Transverse colon (tissue), 4 donors: ENCODE measurements at regions not wholly inside any gene's neighbourhood (a gene's known extent, or its start where the extent isn't known, plus 50 kb on each side); places are given as distances from the start of the nearest gene placed in this dataset.

Source experiments
- DNase-seq: peaks from one replicate; pipeline ENCODE4 v3.0.0-alpha.2; 2019
- H3K27ac ChIP-seq, 4 donors: fragments of 200-600 bp; sonication (generic); 2 replicates each; pipeline ENCODE4 v1.5.1; 2016 to 2018; ENCODE audit warnings: inconsistent platforms in 4 of 4
- H3K27me3 ChIP-seq: fragments of 200-600 bp; sonication (generic); 2 replicates; pipeline ENCODE4 v1.5.1; 2017; ENCODE audit warnings: inconsistent platforms
- H3K36me3 ChIP-seq, 4 donors: fragments of 200-600 bp; sonication (generic); 2 replicates each; pipeline ENCODE4 v1.5.1; 2017 to 2019; ENCODE audit warnings: inconsistent platforms in 4 of 4
- H3K4me1 ChIP-seq, 4 donors: fragments of 200-600 bp; sonication (generic); 2 replicates each; pipeline ENCODE4 v1.5.1; 2017 to 2020; ENCODE audit warnings: inconsistent platforms in 4 of 4
- H3K4me3 ChIP-seq, 4 donors: fragments of 200-600 bp; sonication (generic); 1 replicate in 1 of 4; 2 replicates in 3 of 4; pipeline versions ENCODE4 v1.5.1 to v1.6.1; 2017 to 2019; ENCODE audit warnings: inconsistent platforms in 4 of 4
- H3K9me3 ChIP-seq, 2 donors: fragments of 200-600 bp; sonication (generic); 2 replicates each; pipeline ENCODE4 v1.5.1; 2017 to 2019; ENCODE audit warnings: inconsistent platforms in 2 of 2
- EP300 ChIP-seq: sonication (generic); formaldehyde crosslinking; IDR thresholded peaks from one replicate; pipeline ENCODE4 v1.6.1; 2017; ENCODE audit warnings: antibody characterized with exemption, low read depth
- POLR2A ChIP-seq: fragments of 450-650 bp; IDR thresholded peaks from one replicate; pipeline ENCODE4 v1.6.1; 2016; ENCODE audit warnings: antibody characterized with exemption, mild to moderate bottlenecking, moderate library complexity
- POLR2AphosphoS5 ChIP-seq, 3 donors: sonication (generic); formaldehyde crosslinking; IDR thresholded peaks; one replicate each; pipeline ENCODE4 v1.6.1; 2016; ENCODE audit warnings: antibody characterized with exemption in 3 of 3
- WGBS, 2 donors: methylation state at CpG; one replicate each; pipeline ENCODE4 v1.1.5; 2018; ENCODE audit warnings: low coverage in 1 of 2; 5-methylcytosine and 5-hydroxymethylcytosine counted together
- in situ Hi-C, 4 donors: fragments of 200-750 bp; cut with MboI; loops; one replicate each; pipeline versions ENCODE4 v1.15.0 to v1.15.1; 2017; ENCODE audit warnings: low sequenced_read_pairs in 3 of 4, low pct_ligation_motif_present in 1 of 4, low pct_unique_long_range_greater_than_20kb in 1 of 4
- intact Hi-C: fragments of 100-400 bp; cut with DNase I; formaldehyde crosslinking; loops from one replicate; pipeline ENCODE4 v1.15.1; 2023; ENCODE audit warnings: low total_unique reads
- TF ChIP-seq, protein P1 (sequence below), 5 experiments: fragments of 200-600 bp in 3 of 5; fragments of 450-650 bp in 2 of 5; sonication (generic) in 3 of 5; IDR thresholded peaks; 1 replicate in 2 of 5; 2 replicates in 3 of 5; pipeline ENCODE4 v1.5.1; 2016 to 2017; ENCODE audit warnings: antibody characterized with exemption in 5 of 5, inconsistent platforms in 3 of 5, mild to moderate bottlenecking in 2 of 5, moderate library complexity in 1 of 5

DNA sequence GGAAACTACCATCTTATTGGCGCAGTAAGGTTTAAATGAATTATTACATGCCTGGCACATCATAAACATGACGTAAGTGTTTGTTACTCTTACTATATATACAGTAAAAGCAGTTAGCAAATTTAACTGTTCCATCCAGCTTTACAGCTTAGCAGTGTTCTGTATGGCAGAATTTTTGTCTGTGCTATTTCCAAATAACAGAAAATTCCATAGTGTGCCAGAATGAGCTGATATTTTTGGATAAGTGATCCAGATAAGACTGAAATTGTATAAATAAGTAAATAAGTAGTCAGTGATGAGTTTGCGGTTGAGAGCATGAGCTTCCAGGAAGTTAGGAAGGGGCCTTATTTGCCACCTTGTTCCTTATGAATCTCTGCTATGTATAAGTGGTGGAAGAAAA, 236.5 kb upstream of the SLC10A2 start:
- H3K4me1 ChIP-seq: no peaks in the 10 kb centered on the region
- no peak for DNase-seq
- 64 to 67% methylated on average over 3 of the region's 3 CpGs for WGBS, 2 donors
- no peak overlapping the region for H3K27ac ChIP-seq
- intact Hi-C loops: no loop called here
- no peaks in the 10 kb centered on the region for H3K9me3 ChIP-seq
- no peaks in the 10 kb centered on the region for H3K27me3 ChIP-seq
- H3K4me3 ChIP-seq: no peak overlapping the region
- no peaks in the 10 kb centered on the region for H3K36me3 ChIP-seq
- in situ Hi-C loops: no loop called here
- TF ChIP-seq EP300: no peak
- TF ChIP-seq, protein P1, sequence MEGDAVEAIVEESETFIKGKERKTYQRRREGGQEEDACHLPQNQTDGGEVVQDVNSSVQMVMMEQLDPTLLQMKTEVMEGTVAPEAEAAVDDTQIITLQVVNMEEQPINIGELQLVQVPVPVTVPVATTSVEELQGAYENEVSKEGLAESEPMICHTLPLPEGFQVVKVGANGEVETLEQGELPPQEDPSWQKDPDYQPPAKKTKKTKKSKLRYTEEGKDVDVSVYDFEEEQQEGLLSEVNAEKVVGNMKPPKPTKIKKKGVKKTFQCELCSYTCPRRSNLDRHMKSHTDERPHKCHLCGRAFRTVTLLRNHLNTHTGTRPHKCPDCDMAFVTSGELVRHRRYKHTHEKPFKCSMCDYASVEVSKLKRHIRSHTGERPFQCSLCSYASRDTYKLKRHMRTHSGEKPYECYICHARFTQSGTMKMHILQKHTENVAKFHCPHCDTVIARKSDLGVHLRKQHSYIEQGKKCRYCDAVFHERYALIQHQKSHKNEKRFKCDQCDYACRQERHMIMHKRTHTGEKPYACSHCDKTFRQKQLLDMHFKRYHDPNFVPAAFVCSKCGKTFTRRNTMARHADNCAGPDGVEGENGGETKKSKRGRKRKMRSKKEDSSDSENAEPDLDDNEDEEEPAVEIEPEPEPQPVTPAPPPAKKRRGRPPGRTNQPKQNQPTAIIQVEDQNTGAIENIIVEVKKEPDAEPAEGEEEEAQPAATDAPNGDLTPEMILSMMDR (IDR thresholded peaks at IDR 0.05): no peak
- no peak for TF ChIP-seq POLR2AphosphoS5 (IDR thresholded peaks at IDR 0.05)
- no peak for TF ChIP-seq POLR2A

DNA sequence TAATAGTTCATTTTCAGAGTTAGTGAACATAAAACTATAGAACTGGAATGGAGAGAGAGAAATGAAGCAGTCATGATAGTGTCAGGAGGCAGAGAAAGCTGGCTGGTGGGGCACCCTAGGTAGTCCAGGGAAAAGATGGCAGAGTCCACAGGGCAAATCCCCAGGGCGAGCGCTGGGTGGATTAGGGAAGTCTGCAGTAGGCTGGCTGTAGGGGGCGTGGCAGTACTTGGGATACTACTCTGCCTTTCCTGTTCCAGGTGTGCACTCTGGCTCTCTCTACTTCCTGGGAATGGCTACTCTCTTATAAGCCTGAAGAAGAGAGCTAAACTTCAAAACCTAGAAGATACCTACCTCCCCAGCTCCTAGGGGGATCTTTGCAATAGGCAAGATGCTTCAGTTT, 232.9 kb upstream of the SLC10A2 start:
- DNase-seq: peak; percentile 60
- in situ Hi-C loops: no loop called here

DNA sequence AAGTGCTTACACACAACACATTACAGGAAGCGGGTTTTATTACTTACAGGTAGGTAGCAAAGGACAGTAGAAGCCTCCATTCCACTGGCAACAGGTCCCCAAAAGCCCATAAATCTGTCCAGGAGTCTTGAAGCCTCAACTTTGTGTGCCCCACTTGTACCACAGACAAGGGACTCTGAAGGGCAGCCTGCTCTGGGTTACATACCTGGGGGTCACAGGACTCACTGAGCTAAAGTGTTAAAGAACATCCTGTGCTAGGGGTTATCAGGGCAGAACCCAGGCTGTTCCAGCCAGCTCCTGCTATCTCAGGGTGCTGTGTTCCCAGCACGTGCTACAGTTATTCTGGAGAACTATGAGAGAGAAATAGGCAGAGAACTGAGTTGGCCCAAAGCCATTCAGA, 230.9 kb upstream of the SLC10A2 start:
- no peak for DNase-seq
- intact Hi-C loops (no loop called here), in situ Hi-C loops (no loop called here)
- Histone ChIP-seq H3K9me3 (peaks cover 0 to 5% of the 10 kb centered on the region in 2 donors), H3K36me3 (no peaks in the 10 kb centered on the region), H3K27me3 (no peaks in the 10 kb centered on the region), H3K4me3 (no peak overlapping the region), H3K27ac (no peak overlapping the region), H3K4me1 (no peaks in the 10 kb centered on the region)
- WGBS, 2 donors: 86 to 100% methylated on average over 1 to 2 of the region's 2 CpGs
- no peak for TF ChIP-seq POLR2A
- TF ChIP-seq EP300: no peak
- TF ChIP-seq, protein P1 (IDR thresholded peaks at IDR 0.05): no peak
- no peak for TF ChIP-seq POLR2AphosphoS5 (IDR thresholded peaks at IDR 0.05)

More for the DNA sequence above, 232.9 kb upstream of the SLC10A2 start:
- intact Hi-C loops: no loop called here
- Histone ChIP-seq H3K4me1 (no peaks in the 10 kb centered on the region), H3K9me3 (peaks cover 0 to 5% of the 10 kb centered on the region in 2 donors), H3K27me3 (no peaks in the 10 kb centered on the region), H3K27ac (no peak overlapping the region), H3K4me3 (no peak overlapping the region), H3K36me3 (no peaks in the 10 kb centered on the region)
- TF ChIP-seq POLR2AphosphoS5 (IDR thresholded peaks at IDR 0.05): no peak
- TF ChIP-seq POLR2A: no peak
- TF ChIP-seq EP300: no peak
- TF ChIP-seq, protein P1 (IDR thresholded peaks at IDR 0.05): no peak
- WGBS, 2 donors: 68% methylated on average over 3 of the region's 3 CpGs; no CpG with 5 or more reads in 1 of the 2 donors

DNA sequence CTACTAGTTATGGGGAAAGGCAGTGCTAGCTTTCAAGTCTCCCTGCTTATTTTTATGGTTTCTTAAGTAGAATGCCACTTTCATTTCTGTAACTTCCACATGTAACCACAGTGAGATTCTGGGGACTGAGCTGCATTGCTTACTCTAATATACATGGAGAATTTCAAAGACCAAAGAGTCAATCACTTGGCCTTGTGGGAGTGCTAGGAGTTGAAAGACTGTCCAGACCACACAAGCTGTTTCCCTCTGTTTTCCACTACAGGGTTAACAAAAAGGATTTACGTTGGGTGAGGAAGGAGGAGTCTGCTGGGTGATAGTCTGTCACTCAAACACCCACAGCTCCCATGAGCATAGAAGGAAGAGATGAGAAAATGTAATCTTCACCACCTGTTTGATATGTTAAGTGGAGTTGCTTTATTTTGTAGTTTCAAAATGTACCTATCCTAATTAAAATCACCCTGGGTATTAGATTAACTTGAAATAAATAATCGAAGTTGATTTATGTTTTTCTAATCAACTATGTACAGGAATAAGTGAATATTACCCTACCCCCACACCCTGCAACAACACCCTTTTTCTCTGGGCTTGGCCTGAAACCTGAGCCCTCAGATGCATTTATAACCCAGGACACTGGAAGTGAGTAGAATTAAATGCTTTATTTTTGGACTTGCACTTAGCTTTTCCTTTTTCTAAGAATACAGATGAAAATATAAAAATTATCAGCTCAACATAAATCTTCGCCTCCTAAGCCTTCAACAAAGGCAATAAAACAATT, 225.8 kb upstream of the SLC10A2 start:
- no peak overlapping the region for H3K27ac ChIP-seq
- DNase-seq: no peak
- no peak for TF ChIP-seq POLR2A
- no peak for TF ChIP-seq EP300
- TF ChIP-seq, protein P1 (IDR thresholded peaks at IDR 0.05): no peak
- TF ChIP-seq POLR2AphosphoS5 (IDR thresholded peaks at IDR 0.05): no peak
- 49 to 53% methylated on average over 3 of the region's 3 CpGs for WGBS, 2 donors
- no peaks in the 10 kb centered on the region for H3K36me3 ChIP-seq
- H3K4me1 ChIP-seq: no peaks in the 10 kb centered on the region
- intact Hi-C loops (no loop called here), in situ Hi-C loops (no loop called here)
- H3K9me3 ChIP-seq: peaks cover 0 to 1% of the 10 kb centered on the region in 2 donors
- H3K4me3 ChIP-seq: no peak overlapping the region
- no peaks in the 10 kb centered on the region for H3K27me3 ChIP-seq
